ENCODE measurements at regions not wholly inside any gene's neighbourhood (a gene's known extent, or its start where the extent isn't known, plus 50 kb on each side); places are given as distances from the start of the nearest gene placed in this dataset.
"Not testable (repeated sequence)": the region's sequence is repeated elsewhere in the genome, so short reads cannot be mapped to it uniquely, and the experiment has no call there.

DNA sequence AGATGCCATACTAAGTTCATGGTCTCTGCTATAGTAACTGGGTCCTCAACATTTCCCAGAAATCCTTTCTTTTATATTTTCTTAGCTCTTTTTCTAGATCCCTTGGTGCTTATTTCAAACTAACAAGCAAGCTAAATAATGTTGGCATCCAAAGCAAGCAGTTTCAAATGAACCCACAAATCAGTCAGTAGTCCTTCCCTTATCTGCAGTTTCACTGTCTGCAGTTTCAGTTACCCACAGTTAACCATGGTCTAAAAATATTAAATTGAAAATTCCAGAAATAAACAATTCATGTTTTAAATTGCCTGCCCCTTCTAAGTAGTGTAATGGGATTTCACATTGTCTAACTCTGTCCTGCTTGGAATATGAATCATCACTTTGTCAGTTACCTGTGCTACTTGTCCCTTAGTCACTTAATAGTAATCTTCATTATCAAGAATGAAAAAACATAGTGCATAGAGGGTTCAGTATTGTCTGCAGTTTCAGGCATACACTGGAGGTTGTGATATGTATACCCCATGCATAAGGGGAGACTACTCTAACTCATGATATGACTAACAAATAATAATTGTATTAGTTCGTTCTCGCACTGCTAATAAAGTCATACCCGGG lies 633.7 kb downstream of the MECOM start:
- no peak for FAIRE-seq

DNA sequence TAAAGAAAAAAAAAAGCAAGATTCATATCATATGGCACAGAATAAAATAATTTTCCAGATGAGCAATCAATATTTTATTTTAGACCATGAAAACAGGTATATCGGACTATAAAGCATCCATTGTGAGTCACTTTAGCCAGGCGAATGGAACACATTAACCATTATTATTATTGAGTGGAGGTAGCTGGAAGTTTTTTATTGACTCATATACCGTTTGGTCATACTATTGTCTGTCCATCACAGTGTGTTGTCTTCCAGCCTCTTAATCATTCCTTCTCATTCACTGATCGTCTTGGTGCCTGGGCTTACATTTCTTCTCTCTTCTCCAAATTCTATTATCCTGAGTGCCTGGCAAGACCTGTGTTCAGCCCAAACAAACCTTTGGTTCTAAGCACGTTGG lies 634.8 kb downstream of the MECOM start:
- FAIRE-seq: no peak

DNA sequence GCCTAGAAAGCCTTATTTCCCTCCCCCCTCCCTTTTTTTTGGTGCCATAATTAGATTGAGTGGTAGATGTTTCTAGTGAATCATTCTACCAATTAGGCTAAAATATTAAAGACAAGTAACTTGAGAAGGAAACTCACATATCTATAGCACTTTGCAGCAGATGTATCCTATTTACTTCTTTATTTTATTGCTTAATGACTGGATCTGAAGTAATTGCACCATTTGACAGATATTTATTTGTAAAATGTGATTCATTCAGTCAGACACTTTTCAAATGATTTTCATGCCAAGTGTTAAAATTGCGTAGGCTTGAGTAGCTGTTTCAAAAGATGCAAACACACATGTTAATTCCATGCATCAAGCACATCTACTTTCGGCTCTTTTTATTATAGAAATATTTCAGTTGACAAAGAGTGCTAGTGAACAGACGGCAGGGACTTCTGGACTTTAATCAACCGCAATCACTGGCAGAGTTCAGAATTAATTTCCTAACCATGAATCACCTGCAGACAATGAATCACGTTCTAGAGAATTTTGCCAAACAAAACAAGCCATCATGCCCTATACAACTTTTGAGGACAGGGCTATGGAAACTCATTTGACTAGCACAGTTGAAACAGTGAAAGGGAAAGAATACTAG lies 636.8 kb downstream of the MECOM start:
- FAIRE-seq: no peak

DNA sequence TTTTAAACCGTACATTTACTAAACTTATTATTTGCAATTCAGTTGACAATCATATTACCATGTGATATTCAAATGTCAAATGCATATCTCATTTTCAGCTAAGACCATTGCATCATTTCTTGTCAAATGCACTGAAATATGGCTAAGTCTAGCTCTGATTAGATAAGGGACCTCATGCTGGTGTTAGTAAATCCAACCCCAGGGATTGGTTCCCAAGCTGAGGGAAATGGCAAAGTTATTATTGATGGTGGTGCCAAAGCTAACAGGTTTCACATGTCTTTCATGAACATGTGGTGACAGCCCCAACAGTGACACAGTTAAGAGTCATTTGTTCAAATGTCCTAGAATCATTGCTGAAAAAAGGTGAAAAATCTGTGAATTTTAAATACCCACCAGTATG lies 641.1 kb downstream of the MECOM start:
- no peak for FAIRE-seq

DNA sequence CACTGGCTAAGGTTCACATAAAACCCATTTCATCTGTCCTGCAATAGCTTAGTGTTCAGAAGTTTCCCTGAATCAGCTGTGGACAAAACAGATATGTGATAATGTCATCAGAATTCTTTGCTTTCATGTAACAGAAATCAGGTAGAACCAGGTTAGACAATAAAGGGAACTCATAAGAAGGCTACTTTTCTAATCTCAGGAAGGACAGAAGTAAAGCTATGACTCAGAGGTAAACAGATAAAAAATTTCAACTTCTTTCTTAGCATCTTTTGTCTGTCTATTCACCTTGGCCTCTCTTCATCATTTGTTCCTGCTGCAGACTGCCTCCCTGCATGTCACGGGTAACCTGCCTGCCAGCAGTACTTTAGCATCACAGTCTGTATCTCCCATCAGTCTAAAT lies 643.1 kb downstream of the MECOM start:
- FAIRE-seq: no peak

DNA sequence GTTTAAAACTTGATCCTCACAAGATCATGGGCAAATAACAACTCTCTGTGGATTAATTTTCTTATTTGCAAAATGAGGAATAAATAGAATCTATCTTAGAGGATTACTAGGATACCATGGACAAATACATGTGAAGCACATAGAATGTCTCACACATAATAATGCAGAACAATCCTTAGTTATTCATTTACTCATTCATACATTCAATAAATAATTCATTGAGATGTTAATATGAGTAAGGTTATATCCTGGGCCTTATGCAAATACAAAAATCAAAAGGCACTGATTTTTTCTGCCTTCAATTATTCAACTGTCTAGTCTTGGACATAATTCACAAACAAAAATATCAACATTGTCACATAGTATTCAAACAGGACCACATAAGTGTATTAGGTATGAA lies 654.1 kb downstream of the MECOM start:
- FAIRE-seq: no peak

DNA sequence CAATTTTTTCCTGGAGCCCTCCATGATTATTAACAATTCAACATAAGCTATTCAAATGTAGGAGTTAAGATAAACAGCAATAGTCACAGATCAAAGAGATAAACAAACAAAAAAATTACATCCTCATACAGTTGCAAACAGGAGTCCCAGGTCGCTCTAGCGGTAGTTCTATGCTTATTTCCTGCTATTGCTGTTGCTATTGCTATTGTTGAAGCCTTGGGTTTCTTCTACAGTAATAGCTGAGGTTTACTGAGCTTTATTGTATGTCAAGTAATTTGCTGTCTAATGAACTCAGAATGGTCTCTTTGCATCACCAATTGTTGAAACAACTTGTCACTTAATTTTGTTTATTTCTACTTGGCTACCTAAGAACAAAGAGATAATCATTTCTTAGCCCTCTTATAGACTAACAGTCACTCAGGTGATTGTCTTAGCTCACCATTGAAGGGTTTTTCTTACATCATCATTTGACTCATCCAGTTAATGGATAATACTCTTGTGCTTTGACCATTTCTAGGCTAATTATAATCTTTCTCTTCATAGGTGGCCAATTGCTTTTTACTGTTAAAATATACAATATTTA lies 654.6 kb downstream of the MECOM start:
- FAIRE-seq: no peak

DNA sequence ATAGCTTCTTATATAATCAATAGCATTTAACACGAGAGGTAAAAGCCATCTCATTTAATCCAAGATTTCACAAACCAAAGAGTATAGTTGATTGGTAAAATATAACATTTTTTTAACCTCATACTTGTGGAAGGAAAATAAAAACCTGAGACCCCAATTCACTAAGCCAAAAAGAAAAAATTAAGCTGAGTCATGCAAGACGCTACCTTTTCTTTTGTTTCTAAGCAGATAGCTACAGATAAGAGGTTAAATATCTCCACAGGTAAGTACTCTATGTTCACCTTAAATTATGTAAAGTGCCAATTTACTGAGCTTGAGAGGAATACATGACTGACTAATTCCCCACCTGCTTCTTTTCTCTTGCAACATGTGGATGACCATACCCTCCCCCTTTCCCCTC lies 656.4 kb downstream of the MECOM start:
- FAIRE-seq: no peak

DNA sequence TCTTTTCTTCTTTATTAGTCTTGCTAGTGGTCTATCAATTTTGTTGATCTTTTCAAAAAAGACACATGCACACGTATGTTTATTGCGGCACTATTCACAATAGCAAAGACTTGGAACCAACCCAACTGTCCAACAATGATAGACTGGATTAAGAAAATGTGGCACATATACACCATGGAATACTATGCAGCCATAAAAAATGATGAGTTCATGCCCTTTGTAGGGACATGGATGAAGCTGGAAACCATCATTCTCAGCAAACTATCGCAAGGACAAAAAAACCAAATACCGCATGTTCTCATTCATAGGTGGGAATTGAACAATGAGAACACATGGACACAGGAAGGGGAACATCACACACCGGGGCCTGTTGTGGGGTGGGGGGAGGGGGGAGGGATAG lies 657.1 kb downstream of the MECOM start:
- FAIRE-seq: not testable (repeated sequence)

DNA sequence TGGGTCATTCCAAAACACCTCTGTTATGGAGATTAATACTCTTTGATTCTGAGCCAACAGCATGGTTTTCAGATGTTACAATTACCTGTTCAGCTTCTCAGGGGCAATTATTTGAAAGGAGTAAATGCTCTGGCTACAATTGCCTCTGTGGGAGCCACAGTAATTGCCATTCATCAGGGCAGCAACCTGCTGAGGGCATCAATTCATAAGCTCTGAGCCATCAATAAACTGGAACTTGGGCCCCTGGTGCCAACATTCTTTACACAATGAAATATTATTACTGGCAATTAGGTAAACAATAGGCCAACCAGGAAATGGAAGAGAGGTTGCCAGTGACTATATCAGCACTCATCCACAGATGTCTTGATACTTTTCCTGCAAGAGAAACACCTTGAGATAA lies 660.8 kb downstream of the MECOM start:
- FAIRE-seq: no peak

DNA sequence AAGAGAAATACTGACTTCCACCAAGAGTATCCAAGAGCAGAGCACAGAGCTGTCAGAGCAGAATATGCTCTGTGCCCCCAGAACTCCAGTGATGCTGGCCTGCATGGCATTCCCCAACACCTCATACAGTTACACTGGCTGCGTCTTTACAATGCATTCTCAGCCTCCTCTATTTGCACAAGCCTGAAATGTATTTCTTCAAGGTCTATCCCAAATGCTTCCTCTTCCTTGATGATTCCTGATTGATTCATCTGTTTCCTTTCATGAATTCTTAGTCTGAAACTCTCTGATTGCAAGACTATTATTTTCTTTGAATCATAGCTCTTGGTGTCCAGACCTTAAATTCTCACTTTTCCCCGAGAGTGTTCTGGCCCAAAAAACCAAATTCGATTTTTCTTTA lies 664.7 kb downstream of the MECOM start:
- FAIRE-seq: no peak

DNA sequence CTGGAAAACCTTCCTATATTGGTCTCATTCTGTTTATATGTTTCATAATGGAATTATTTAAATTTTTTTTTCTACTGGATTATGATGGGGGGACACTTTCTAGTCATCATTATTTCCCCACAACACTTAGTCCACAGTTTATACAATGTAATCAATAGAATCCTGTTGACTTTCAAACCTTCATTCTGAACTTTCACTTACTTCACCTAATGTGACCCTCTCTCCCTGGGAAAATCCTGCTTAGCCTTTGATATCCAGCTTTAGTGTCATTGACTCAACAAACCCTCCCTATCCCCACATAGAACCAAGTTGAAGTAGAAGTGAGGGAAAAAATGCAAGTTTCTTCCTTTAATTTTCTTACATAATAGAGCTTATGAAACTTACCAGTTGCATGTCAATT lies 666.0 kb downstream of the MECOM start:
- FAIRE-seq: no peak

DNA sequence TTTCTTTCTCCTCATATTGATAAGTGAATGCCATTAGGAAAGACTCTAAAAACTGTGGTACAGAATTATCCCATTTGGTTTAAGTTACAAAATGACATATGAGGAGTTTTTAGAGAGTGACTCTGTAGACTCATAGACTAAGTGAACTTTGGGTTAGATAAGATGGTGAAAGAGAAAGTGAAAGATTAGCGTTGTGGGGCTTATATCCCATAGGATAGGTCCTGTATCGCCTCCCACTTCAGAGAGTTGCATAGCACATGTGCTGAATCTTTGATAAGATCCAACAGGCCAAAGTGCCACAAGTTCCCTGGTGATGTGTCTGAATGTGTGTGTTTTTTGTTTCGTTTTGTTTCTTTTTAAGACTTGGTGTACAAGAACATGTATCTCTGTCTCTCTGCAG lies 666.9 kb downstream of the MECOM start:
- FAIRE-seq: no peak

DNA sequence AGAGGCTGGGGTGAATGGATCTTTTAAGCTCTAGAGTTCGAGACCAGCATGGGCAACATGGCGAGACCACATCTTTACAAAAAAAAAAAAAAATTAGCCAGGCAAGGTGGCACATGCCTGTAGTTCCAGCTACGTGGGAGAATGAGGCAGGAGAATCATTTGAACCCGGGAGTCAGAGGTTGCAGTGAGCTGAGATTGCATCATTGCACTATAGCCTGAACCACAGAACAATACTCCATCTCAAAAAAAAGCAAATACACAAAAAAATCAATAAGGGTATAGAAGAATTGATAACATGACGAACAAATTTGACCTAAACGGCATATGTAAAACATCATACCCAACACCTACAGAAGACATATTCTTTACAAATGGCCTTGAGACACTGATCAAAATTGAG lies 668.4 kb downstream of the MECOM start:
- no peak for FAIRE-seq

DNA sequence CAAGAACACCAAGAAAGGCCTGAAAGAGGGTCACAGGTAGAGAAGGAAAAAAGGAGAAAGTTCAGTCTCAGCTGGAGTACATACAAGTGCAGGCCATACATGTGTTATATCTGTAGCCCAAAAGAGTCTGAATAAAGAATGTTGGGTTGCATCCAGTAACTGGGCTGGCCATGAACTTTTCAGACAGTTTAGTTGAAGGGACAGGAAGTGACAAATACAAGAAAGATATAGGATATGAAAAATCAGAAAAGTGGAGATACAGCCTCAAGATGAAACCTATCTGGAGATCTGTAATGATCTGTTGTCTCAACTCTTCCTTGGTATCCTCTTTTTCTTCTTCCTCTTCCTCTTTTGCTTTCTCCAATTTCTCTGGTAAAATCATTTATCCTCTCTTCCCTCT lies 671.7 kb downstream of the MECOM start:
- no peak for FAIRE-seq

DNA sequence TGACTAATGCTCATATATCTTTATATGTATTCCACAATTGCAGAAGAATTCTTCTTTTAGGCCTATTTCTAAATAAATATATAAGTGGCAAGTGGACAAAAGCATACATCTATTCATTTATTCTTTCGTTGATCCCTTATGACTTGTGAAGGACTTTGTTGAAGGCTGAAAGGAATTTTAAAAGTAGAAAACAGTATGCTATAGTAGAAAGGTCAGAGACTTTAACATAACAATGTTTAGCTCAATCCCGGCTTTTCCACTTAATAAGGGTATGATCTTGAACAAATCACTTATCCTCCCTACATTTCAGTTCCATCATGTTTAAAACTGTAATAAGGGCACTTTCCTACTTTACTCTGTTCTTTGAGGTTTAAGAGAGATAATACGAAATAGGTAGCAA lies 672.9 kb downstream of the MECOM start:
- FAIRE-seq: no peak

DNA sequence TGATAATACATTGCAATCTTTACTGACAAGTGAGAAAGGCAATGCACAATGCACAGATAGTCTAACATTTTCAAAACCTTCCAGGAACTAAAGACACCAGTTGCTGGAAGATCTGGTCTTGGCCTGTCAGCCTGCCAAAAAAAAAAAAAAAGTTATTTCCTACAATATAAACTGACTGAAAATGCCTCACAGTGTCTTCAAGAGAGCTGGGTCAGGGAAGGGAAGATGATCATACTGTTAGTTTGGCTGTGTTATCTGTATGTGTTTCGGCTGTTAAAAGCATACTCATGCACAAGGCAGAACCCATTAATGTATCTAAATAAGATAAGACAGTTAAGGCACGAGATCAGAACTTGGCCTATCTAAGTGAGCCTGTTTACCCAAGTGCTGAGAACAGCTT lies 673.4 kb downstream of the MECOM start:
- no peak for FAIRE-seq

DNA sequence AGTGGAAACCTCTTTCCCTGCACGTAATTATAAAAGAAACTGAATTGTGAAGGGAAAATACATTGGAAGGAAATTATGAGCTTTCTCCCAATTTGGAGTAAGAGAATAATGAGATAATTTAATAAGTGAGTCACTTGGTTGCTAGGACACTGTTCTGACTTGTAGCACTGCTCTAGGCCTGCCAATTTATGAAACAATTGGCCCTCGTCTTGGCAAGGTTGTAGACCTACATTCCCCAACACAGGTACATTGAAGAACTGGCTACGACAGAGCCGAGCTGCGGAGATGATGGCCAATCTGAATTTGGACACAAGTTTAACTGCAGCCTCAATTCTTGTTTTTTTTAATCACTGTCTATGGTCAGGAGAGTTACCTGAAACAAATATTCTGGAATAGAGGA lies 674.1 kb downstream of the MECOM start:
- no peak for FAIRE-seq

DNA sequence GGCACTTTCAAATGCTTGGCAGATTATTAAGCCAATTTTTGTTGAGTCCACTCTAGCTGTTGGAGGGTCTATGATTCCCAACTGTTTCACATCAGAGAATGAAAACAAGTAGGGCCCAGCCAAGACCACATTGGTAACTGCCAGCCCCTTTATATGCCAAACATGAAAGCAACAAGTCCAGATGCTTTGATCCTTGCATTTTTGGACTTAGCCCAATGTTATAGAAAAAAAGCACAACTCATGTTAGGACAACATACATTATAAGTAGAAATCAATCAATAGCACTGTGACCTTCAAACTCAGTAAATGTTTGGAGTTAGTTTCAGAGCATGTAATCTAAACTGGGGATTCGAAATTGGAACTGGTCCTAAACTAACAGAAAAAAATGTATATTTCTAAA lies 674.7 kb downstream of the MECOM start:
- no peak for FAIRE-seq

DNA sequence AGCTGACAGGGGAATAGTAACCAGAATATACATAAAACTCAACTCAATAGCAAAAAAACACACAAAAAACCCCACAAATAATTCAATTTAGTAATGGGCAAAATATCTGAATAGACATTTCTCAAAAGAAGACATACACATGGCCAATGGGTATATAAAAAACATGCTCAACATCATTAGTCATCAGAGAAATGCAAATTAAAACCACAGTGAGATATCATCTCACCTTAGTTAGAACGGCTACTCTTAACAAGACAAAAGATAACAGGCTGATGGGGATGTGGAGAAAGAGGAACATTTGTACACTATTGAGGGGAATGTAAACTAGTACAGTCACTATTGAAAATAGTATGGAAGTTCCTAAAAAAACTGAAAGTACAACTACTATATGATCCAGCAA lies 678.6 kb downstream of the MECOM start:
- no peak for FAIRE-seq

DNA sequence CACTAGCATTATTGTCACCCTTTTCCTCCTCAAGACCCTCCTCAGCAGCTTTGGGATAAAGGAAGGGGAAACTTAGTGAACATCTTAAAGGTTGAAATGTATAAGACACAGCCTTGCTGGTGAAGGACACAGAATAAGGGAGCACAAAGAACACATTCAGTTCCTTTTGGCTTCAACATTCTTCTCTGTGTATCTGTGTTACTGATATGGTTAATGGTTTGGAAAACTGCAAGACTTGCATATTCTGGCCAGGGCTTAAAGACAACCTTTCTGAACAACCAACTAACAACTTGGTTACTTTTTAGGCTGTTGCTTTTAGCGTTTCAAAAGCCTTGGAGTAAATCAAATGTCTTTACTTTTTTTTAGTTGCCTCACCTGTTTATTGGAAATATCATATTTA lies 680.5 kb downstream of the MECOM start:
- FAIRE-seq: peak; percentile 5

DNA sequence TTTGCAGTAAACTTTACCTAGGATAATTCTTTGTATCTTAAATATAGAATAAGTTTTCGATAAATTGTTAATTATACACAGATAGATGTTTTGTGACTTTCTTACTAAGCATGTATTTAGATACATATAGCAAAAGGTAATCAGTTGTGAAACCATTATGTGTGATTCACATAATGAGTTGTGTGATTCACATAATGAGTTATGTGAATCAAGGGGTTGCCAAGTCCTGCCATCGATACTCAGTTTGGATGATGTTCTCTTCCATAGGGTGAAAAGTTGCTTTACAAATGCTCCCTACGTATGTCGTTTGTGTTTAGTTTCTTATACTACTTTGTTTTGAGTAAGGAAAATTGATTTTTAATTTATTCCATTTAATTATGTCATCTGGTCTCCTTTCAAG lies 682.1 kb downstream of the MECOM start:
- no peak for FAIRE-seq

DNA sequence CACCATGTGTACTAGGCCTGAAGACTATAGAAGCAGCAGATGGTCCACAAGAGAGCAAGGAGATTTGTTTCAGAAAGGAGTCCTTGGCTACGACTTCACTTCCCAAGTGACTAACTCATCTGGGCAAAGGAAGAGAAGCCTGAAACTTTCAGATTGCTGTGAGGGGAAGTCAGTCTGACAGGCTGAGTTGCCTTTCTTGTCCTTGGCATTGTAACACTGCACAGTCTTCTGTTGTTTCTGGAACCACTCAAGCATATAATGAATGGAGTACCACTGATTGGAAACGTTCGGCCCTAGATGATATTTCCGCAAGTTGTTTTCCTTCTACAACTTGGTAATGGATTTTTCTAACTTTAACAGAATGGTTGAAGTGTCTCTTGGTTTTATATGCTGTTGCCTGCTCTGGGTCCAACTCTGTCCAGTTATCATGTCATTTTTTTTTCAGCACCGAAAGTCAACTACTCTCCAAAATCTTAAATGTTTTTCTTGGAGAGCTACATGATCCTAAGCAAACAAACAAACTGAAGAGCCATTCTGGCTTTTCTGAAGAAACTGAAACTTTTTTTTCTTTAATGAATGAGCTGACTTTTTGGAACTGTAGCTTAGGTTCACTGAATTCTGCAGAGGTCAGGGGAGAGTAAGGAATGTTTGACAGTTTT lies 685.7 kb downstream of the MECOM start:
- no peak for FAIRE-seq

DNA sequence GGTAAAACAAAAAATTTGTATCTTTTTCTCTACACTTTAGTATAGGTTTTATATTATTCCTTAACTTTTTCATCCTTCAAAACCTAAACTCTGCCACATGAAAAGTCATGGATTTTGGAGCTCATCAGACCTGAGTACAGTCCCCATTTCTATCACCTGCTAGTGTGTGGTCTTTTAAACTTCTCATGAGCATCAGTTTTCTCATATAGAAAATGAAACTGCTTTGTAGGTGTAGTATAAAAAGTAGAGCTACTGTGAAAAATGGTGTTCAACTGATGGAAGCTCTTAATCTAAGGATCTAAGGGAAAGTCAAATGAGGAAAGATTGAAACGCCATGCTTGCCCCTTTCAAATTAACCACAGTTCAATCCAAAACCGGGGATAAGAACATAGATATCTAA lies 686.5 kb downstream of the MECOM start:
- no peak for FAIRE-seq

Data from islet of Langerhans (tissue), 1 donor.